ENCODE measurements at regions not wholly inside any gene's neighbourhood (a gene's known extent, or its start where the extent isn't known, plus 50 kb on each side); places are given as distances from the start of the nearest gene placed in this dataset.
"Not testable (repeated sequence)": the region's sequence is repeated elsewhere in the genome, so short reads cannot be mapped to it uniquely, and the experiment has no call there.

DNA sequence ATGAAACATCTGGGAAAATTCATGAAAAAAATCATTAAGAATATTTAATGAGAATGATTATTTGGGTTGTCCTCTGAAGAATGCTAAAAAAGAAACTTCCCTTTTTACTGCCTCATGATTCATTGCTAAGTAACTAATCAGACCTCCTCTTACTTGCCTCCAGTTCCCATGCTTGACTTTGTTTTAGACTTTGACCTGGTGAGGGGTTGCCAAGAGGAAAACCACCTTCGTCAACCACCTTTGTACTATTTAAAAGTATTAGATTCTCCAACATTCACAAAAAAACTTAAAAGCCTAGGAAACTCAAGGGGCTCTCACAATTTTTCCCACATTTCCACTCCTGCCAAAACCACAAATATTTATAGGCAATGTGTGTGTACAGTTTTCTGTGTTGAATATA, 115.2 kb upstream of the ST8SIA4 start:
- H3K4me3 ChIP-seq (ENCODE audit: low read length) = no peak overlapping the region
- no peak overlapping the region for H3K9ac ChIP-seq (ENCODE audit: low read length)
- H3K27me3 ChIP-seq (ENCODE audit: low read depth, low read length) = no peaks in the 10 kb centered on the region
- H3K79me2 ChIP-seq (ENCODE audit: low read length) = no peaks in the 10 kb centered on the region
- no peaks in the 10 kb centered on the region for H3K4me1 ChIP-seq (ENCODE audit: low read length)
- no peaks in the 10 kb centered on the region for H4K20me1 ChIP-seq (ENCODE audit: insufficient read depth, low read length)
- no peaks in the 10 kb centered on the region for H3K36me3 ChIP-seq (replicated peaks; ENCODE audit: low read depth, low read length)
- H3K27ac ChIP-seq (ENCODE audit: low read length) = no peak overlapping the region
- H3K9me3 ChIP-seq (ENCODE audit: insufficient read depth, low read length) = no peaks in the 10 kb centered on the region
- TF ChIP-seq, protein P1, sequence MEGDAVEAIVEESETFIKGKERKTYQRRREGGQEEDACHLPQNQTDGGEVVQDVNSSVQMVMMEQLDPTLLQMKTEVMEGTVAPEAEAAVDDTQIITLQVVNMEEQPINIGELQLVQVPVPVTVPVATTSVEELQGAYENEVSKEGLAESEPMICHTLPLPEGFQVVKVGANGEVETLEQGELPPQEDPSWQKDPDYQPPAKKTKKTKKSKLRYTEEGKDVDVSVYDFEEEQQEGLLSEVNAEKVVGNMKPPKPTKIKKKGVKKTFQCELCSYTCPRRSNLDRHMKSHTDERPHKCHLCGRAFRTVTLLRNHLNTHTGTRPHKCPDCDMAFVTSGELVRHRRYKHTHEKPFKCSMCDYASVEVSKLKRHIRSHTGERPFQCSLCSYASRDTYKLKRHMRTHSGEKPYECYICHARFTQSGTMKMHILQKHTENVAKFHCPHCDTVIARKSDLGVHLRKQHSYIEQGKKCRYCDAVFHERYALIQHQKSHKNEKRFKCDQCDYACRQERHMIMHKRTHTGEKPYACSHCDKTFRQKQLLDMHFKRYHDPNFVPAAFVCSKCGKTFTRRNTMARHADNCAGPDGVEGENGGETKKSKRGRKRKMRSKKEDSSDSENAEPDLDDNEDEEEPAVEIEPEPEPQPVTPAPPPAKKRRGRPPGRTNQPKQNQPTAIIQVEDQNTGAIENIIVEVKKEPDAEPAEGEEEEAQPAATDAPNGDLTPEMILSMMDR (IDR thresholded peaks at IDR 0.05; ENCODE audit: low read depth, low read length) = no peak
- no peak for TF ChIP-seq EZH2phosphoT487 (IDR thresholded peaks at IDR 0.05; ENCODE audit: low read depth)
- no peak overlapping the region for H3K4me2 ChIP-seq (ENCODE audit: low read length)
- H2AFZ ChIP-seq (ENCODE audit: low read depth, low read length) = no peak overlapping the region

DNA sequence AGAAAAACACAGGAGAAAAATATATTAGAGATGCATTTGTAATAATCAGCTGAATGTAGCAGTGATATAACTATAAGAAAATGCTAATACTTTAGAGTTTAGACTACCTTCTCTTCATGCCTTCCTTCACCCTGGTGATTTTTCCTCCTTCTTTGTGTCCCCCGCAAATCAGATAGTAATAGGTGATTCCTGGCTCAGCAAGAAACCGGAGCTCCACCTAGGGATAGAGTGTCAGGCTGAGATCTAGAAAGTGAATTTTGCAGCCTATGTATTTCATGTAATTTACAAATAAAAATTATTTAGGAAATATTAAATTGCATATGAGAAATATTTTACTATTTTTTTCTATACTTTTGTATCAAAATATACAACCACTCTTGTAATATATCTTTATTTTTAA, 109.8 kb upstream of the ST8SIA4 start:
- Histone ChIP-seq H3K9ac (ENCODE audit: low read length) (no peak overlapping the region), H3K36me3 (replicated peaks; ENCODE audit: low read depth, low read length) (no peaks in the 10 kb centered on the region), H2AFZ (ENCODE audit: low read depth, low read length) (no peak overlapping the region), H4K20me1 (ENCODE audit: insufficient read depth, low read length) (no peaks in the 10 kb centered on the region), H3K27me3 (ENCODE audit: low read depth, low read length) (no peaks in the 10 kb centered on the region), H3K4me3 (ENCODE audit: low read length) (no peak overlapping the region), H3K4me1 (ENCODE audit: low read length) (peaks cover 12% of the 10 kb centered on the region), H3K4me2 (ENCODE audit: low read length) (no peak overlapping the region), H3K9me3 (ENCODE audit: insufficient read depth, low read length) (no peaks in the 10 kb centered on the region), H3K79me2 (ENCODE audit: low read length) (no peaks in the 10 kb centered on the region), H3K27ac (ENCODE audit: low read length) (no peak overlapping the region)
- TF ChIP-seq, protein P1 (IDR thresholded peaks at IDR 0.05; ENCODE audit: low read depth, low read length) = peak; percentile 17; the same call in 1 of the 2 replicates
- TF ChIP-seq EZH2phosphoT487 (IDR thresholded peaks at IDR 0.05; ENCODE audit: low read depth) = no peak

DNA sequence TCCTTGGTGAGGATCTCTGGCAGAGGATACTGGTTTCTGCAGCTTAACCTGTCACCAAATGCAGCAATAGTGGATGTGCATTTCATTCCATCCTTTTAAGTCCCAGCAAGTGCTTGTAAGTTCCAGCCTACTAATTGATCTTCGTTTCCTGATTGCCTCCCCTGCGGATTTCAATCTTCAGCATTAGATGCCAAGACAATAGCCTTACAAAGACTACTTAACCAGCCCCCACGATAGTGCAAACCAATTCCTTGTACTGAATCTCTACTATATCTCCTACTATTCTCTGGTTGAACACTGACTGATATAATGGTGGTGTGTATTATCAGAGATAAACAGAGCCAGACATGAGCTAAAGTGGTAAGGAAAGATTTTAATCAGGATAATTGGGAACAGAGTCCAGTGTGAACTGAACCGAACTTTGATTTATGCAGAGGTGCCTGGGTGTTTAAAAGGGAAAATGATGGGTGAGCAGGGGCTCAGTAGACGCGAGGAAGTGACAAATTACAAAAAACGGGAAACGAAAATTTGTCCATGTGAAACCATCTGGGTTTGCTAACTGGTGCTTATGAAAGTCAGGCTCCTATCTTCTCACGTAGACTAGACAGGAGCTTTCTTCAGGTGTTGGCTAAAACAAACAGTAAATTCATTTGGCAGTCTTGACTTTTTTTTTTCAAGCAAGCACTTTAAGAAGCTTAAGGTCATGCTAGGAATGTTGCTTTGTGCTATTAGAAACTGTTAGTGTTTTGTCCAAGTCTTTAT, 106.9 kb upstream of the ST8SIA4 start:
- Histone ChIP-seq H3K79me2 (ENCODE audit: low read length) (no peaks in the 10 kb centered on the region), H3K4me3 (ENCODE audit: low read length) (peak overlapping the region; percentile 63), H3K4me1 (ENCODE audit: low read length) (peaks cover 12% of the 10 kb centered on the region), H3K27me3 (ENCODE audit: low read depth, low read length) (no peaks in the 10 kb centered on the region), H3K9me3 (ENCODE audit: insufficient read depth, low read length) (no peaks in the 10 kb centered on the region), H3K27ac (ENCODE audit: low read length) (no peak overlapping the region), H3K36me3 (replicated peaks; ENCODE audit: low read depth, low read length) (no peaks in the 10 kb centered on the region), H3K4me2 (ENCODE audit: low read length) (peak overlapping the region; percentile 93), H4K20me1 (ENCODE audit: insufficient read depth, low read length) (no peaks in the 10 kb centered on the region), H3K9ac (ENCODE audit: low read length) (no peak overlapping the region), H2AFZ (ENCODE audit: low read depth, low read length) (no peak overlapping the region)
- TF ChIP-seq EZH2phosphoT487 (IDR thresholded peaks at IDR 0.05; ENCODE audit: low read depth) = no peak
- TF ChIP-seq, protein P1 (IDR thresholded peaks at IDR 0.05; ENCODE audit: low read depth, low read length) = no peak

DNA sequence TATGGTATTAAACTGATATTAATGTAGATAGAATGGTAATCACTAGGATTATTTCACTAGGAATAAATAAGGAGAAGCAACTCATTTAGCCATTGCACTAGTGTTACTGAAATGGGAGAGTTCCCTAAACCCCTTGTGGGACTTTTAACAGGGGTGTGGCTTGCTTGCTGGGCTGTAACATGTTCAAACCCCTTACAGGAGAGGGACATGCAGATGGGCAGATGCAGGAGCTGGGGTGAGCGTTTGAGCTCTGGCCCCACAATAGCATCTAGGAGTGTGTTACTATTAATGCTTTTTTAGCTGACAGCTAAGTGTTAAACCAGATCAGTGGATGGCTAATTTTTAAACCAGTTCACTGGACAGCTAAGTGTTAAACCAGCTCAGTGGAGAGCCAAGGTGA, 89.3 kb upstream of the ST8SIA4 start:
- Histone ChIP-seq H3K27me3 (ENCODE audit: low read depth, low read length) (no peaks in the 10 kb centered on the region), H3K4me2 (ENCODE audit: low read length) (no peak overlapping the region)

DNA sequence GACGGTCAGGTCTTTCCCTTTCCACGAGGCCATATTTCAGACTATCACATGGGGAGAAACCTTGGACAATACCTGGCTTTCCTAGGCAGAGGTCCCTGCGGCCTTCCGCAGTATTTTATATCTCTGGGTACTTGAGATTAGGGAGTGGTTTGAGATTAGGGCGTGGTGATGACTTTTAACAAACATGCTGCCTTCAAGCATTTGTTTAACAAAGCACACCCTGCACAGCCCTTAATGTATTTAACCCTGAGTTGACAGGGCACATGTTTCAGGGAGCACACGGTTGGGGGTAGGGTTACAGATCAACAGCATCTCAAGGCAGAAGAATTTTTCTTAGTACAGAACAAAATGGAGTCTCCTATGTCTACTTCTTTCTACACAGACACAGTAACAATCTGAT, 80.5 kb upstream of the ST8SIA4 start:
- not testable (repeated sequence) for H3K4me3 ChIP-seq (ENCODE audit: low read length); H3K27ac ChIP-seq (ENCODE audit: low read length); H2AFZ ChIP-seq (ENCODE audit: low read depth, low read length); H3K4me1 ChIP-seq (ENCODE audit: low read length); H4K20me1 ChIP-seq (ENCODE audit: insufficient read depth, low read length); H3K9ac ChIP-seq (ENCODE audit: low read length); H3K36me3 ChIP-seq (replicated peaks; ENCODE audit: low read depth, low read length); H3K4me2 ChIP-seq (ENCODE audit: low read length); H3K79me2 ChIP-seq (ENCODE audit: low read length); H3K9me3 ChIP-seq (ENCODE audit: insufficient read depth, low read length); H3K27me3 ChIP-seq (ENCODE audit: low read depth, low read length)

More for the DNA sequence above, 89.3 kb upstream of the ST8SIA4 start:
- Histone ChIP-seq H3K9ac (ENCODE audit: low read length) (no peak overlapping the region), H3K36me3 (replicated peaks; ENCODE audit: low read depth, low read length) (no peaks in the 10 kb centered on the region), H3K4me3 (ENCODE audit: low read length) (no peak overlapping the region), H3K27ac (ENCODE audit: low read length) (no peak overlapping the region), H2AFZ (ENCODE audit: low read depth, low read length) (no peak overlapping the region), H4K20me1 (ENCODE audit: insufficient read depth, low read length) (no peaks in the 10 kb centered on the region), H3K79me2 (ENCODE audit: low read length) (no peaks in the 10 kb centered on the region), H3K9me3 (ENCODE audit: insufficient read depth, low read length) (no peaks in the 10 kb centered on the region), H3K4me1 (ENCODE audit: low read length) (no peaks in the 10 kb centered on the region)
- TF ChIP-seq, protein P1 (IDR thresholded peaks at IDR 0.05; ENCODE audit: low read depth, low read length) = no peak
- TF ChIP-seq EZH2phosphoT487 (IDR thresholded peaks at IDR 0.05; ENCODE audit: low read depth) = no peak

Data from OCI-LY3 (cell line).